NOMO-1 (cell line): ENCODE measurements at regions not wholly inside any gene's neighbourhood (a gene's known extent, or its start where the extent isn't known, plus 50 kb on each side); places are given as distances from the start of the nearest gene placed in this dataset.
A peak's percentile ranks its signal among the peaks of the same experiment; 100 is the strongest.

ENCODE experiments used
- DNase-seq, 2 experiments: peaks; one replicate each; lab custom pipeline; 2025; ENCODE audit not compliant: unreplicated experiment in 2 of 2; lab: John Stamatoyannopoulos, UW

DNA sequence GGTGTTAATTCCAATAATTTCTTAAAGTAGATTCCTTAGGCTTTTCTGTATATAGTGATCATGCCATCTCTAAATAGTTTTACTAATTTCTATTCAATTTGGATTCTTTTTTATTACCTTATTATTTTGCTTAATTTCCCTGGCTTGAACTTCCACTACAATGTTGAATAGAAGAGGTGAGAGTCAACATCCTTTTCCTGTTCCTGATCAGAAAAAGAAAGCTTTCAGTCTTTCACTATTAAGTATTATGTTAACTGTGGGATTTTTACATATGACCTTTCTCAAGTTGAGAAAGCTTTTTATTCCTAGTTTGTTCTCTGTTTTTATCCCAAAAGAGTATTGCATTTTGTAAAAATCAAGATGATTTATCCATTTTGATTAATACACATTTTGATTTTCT is 574.5 kb upstream of the TLE4 start:
- DNase-seq = no peak

GRCh38 chr9:79000230-79001002 is 571.3 kb upstream of the TLE4 start:
- no peak for DNase-seq

GRCh38 chr9:79001012-79001411 is 570.8 kb upstream of the TLE4 start:
- DNase-seq = no peak

GRCh38 chr9:79003514-79003913 is 568.3 kb upstream of the TLE4 start:
- no peak for DNase-seq

DNA sequence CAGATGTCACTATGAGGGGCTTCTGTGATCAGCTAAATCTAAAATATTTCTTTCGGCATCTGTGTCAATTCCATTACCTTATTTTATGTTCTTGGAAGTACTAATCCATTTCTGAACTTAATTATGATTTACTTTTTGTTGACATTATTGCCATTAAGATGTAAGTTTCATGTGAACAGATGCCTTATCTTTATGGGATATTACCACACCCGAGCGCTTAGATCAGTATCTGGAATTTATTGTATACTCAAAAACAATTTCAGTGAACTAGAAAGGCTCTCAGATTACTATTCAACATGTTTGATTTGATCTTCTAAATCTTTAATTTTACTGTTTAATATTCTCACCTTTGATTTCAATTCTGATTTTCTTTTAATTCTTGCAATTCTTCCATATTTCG is 567.7 kb upstream of the TLE4 start:
- no peak for DNase-seq

DNA sequence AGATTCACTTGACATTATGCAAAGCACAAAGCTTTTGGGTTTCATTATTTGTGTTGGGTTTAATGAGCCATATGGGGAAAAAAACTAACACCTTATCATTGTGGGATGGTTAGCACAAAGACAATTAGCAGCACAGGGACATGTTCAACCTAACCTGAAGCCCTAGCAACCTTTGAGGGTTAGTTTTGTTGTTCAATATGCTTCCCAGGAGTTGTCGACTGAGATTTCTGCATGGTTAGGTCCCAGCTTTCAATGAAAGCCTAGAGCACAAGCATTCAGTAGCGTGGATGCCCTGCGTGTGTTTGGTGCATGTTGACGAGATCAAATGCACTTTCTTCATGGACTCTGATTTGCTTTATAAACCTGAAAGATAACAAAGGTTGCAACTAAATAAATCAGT is 565.2 kb upstream of the TLE4 start:
- no peak for DNase-seq

DNA sequence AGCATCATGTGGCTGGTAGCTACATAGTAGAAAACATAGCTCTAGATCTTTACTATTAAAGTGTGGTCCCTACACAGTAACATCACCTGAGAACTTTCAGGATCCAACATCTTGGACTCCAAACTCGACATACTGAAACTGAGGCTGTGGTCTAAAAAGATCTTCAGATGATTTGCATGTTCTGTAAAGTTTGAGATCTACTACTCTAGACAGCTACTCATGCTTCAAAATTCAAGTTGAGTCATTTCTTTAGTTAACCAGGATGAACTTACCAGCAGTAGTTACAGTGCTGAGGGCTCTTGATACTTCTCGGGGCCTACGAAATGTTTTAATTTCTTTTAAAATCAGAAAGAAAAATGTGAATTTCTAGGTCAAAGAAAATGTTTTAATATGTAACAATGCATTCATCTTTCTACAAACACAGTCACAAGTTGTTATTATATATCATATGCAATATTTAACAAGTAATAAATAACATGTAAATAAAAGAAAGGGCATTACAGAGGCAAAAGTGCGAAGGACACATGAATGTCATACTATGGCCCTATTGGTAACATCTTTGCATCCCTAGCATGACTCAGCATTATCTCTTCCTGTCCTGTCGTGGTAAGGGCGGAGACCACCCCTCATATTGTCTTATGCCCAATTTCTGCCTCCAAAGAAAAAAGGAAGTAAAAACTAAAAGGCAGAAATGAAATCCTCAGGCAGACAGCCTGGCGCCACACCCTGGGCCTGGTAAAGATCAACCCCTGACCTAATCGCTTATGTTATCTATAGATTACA is 563.9 kb upstream of the TLE4 start:
- peak; percentile 26 to 27 for DNase-seq

DNA sequence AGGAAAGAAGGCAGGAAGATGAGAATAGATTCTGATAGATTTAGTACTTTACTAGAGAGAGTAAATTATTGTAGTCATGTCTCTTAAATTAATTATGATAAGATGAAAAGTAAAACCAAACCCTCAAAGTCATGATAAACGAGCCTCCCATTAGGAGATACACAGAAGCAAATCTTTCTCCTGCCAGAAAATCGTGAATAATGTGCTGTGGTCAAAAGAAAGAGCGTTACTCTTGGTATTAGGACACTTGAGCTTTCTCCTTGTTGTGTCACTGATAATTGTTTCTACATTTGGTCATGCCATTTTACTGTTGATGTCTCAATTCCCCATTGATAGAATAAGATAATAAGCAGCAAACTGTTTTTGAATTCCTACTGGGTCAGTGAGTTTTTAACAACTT is 562.8 kb upstream of the TLE4 start:
- no peak for DNase-seq

- DNase-seq = no peak
Observed at GRCh38 chr9:79011461-79011860, 560.3 kb upstream of the TLE4 start.

GRCh38 chr9:79012561-79012960 is 559.2 kb upstream of the TLE4 start:
- DNase-seq = no peak

GRCh38 chr9:79013715-79014610 is 557.8 kb upstream of the TLE4 start:
- no peak for DNase-seq

DNA sequence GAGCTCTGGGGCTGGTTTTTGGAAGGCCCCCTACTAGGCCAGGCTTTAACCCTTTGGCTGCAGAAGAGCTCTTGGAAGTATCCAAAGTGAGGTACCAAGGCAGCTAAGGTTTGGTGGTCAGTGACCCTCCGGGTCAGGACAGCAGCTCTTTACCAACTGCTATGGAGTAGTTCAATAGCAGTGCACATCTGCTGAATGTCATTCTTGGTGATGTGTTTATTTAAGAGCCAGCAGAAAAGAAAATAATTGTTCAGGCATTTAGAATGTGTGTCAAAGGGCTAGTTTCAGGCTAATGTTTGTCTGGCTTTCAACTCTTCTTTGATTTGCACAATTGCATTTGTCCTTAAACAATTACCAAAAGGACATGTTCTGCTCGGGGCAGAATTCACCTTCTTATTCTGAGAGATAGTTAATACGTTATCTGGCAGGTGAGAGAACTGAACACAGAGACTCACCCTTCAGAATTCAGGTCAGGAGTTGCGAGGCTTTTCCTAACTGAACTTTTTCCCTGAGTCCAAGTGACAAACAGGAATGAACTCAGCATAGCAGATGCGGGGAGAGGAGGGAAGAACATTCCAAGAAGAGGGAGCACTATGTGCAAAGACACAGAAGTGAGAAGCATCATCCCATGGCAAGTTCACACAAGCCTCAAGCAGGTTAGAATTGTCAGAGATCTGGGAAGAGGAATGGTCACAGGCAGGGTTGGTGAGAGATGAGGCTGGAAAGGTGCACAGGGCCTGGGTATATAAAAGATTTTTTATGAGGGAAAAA is 556.7 kb upstream of the TLE4 start:
- no peak for DNase-seq

GRCh38 chr9:79015951-79016350 is 555.8 kb upstream of the TLE4 start:
- DNase-seq = no peak

- no peak for DNase-seq
Observed at GRCh38 chr9:79020276-79020675, 551.5 kb upstream of the TLE4 start.

- no peak for DNase-seq
Observed at GRCh38 chr9:79021084-79021483, 550.7 kb upstream of the TLE4 start.

DNA sequence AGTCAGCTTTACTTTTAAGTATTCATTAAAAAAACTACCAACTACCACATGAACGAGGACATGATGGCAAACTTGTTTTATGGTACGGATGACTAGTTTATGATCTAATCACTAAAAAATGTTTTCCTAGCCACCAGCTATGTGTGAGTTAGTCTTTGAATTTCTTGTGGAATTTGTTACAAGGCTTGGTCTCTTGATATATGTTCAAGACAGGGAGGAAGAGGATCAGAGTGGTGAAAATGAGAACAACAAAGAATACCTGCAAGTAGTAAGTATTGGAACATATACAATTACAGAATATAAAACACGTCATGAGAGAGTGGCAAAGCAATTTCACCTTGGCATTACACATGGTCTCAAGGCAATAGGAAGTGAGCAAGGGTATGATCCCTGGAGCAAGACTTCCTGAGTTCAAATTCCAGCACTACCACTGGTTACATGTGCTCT is 548.6 kb upstream of the TLE4 start:
- DNase-seq = no peak

GRCh38 chr9:79026316-79026715 is 545.4 kb upstream of the TLE4 start:
- DNase-seq = no peak

DNA sequence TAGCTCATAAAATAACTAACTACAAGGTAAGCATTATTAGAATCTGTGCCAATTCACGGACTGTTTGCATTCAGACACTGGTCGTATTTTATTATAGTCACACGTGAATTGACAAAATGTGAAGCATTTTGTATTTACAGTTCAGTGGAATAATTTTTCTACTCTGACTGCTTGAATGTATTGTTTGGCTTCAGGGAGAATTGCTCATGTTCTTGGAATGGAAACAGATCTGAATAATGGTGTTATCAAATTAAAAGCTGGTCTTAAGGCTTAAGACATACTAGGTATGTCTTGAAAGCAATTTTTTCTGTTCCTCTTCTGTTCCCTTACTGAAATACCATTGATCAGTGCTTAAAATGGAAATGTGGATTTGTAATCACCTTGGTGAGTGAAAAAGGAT is 543.7 kb upstream of the TLE4 start:
- DNase-seq = no peak

DNA sequence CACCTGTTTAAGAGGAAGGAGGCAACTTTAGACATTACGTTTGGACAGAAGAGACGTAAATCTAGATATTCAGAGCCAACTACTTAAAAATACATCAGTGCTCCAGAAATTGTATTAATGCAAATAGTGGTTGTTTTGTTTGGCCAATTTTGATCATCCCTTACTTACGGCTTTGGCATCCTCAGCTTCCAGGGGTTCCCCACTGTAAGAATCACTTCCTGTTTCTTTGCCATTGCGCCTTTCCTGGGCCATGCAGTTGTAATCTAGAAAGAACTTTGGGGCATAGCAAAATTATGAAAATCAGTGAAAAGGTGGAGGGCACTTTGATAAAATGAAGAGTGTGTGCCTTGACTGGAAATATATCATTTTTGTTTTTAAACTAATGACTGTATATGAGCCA is 537.2 kb upstream of the TLE4 start:
- no peak for DNase-seq

DNA sequence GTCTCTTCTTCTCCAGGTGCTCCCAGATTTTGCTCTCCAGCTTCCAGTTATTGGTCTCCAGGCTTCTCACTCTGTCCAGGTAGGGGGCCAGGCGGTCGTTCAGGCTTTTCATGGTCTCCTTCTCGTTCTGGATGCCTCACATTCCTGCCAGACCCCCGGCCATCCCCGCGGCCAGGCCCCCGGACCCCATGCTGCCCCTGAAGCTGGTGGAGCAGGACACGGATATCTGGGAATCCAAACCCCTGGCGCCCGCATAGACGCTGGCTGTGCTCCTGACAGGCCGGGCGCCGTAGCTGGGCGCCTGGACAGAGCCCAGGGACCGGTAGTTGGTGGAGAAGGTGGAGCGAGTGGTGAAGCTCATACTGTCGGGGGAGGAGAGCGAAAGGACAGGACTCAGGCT is 534.4 kb upstream of the TLE4 start:
- no peak for DNase-seq
